Keratinocyte (primary cell): ENCODE measurements at regions not wholly inside any gene's neighbourhood (a gene's known extent, or its start where the extent isn't known, plus 50 kb on each side); places are given as distances from the start of the nearest gene placed in this dataset.

Source experiments
- DNase-seq: peaks from one replicate; pipeline ENCODE4 v3.0.0-alpha.2; 2011; ENCODE audit warnings: low read depth, missing footprints, low spot score
- FAIRE-seq: peaks from 2 replicates; lab custom pipeline; 2011; peaks lifted over from hg19 to GRCh38; lab: Jason Lieb, UNC
- H2AFZ ChIP-seq: 2 replicates; pipeline ENCODE4 v1.6.0; 2012; ENCODE audit warnings: low read length, control low read depth, inconsistent platforms; ENCODE audit not compliant: control insufficient read depth
- H3K27ac ChIP-seq: 2 replicates; pipeline ENCODE4 v1.5.1; 2011; ENCODE audit warnings: low read length; ENCODE audit not compliant: control insufficient read depth, insufficient read depth
- H3K27me3 ChIP-seq: 3 replicates; pipeline ENCODE4 v1.6.0; 2011; ENCODE audit warnings: low read length; ENCODE audit not compliant: control insufficient read depth, insufficient read depth; ENCODE audit errors: extremely low read depth
- H3K36me3 ChIP-seq, 2 experiments: 2 replicates in 1 of 2; 3 replicates in 1 of 2; pipeline ENCODE4 v1.5.1; 2011; ENCODE audit warnings: low read length in 2 of 2, mild to moderate bottlenecking in 1 of 2; ENCODE audit not compliant: control insufficient read depth in 2 of 2, insufficient read depth in 2 of 2; ENCODE audit errors: extremely low read depth in 1 of 2
- H3K4me1 ChIP-seq: 3 replicates; pipeline ENCODE4 v1.5.1; 2011; ENCODE audit warnings: low read length; ENCODE audit not compliant: control insufficient read depth, insufficient read depth; ENCODE audit errors: extremely low read depth
- H3K4me2 ChIP-seq: 3 replicates; pipeline ENCODE4 v1.6.0; 2011; ENCODE audit warnings: low read depth, low read length; ENCODE audit not compliant: control insufficient read depth, insufficient read depth; ENCODE audit errors: extremely low read depth
- H3K4me3 ChIP-seq, 3 experiments: fragments of 200-600 bp in 1 of 3; sonication (generic) in 1 of 3; 2 replicates in 2 of 3; 3 replicates in 1 of 3; pipeline ENCODE4 v1.5.1; 2011 to 2016; ENCODE audit warnings: low read length in 3 of 3, mild to moderate bottlenecking in 3 of 3, control low read depth in 2 of 3, inconsistent platforms in 1 of 3, low read depth in 1 of 3, mixed read lengths in 1 of 3, mixed run types in 1 of 3, moderate library complexity in 1 of 3; ENCODE audit not compliant: control insufficient read depth in 2 of 3, insufficient read depth in 2 of 3; ENCODE audit errors: extremely low read depth in 1 of 3
- H3K79me2 ChIP-seq: 2 replicates; pipeline ENCODE4 v1.6.0; 2012; ENCODE audit warnings: low read length; ENCODE audit not compliant: control insufficient read depth, insufficient read depth
- H3K9ac ChIP-seq: 3 replicates; pipeline ENCODE4 v1.6.0; 2011; ENCODE audit warnings: low read length; ENCODE audit not compliant: control insufficient read depth, insufficient read depth; ENCODE audit errors: extremely low read depth
- H3K9me1 ChIP-seq: 3 replicates; pipeline ENCODE4 v1.6.0; 2011; ENCODE audit warnings: low read length; ENCODE audit not compliant: control insufficient read depth, insufficient read depth; ENCODE audit errors: extremely low read depth
- H3K9me3 ChIP-seq: 2 replicates; pipeline ENCODE4 v1.5.1; 2012; ENCODE audit warnings: low read depth, low read length; ENCODE audit not compliant: control insufficient read depth
- H4K20me1 ChIP-seq: 3 replicates; pipeline ENCODE4 v1.6.0; 2011; ENCODE audit warnings: low read length; ENCODE audit not compliant: control insufficient read depth, insufficient read depth; ENCODE audit errors: extremely low read depth
- EZH2 ChIP-seq: IDR thresholded peaks from one replicate; pipeline ENCODE4 v1.6.1; 2012; ENCODE audit warnings: inconsistent platforms, mild to moderate bottlenecking, low read length, moderate library complexity
- dilution Hi-C: fragments of 300-500 bp; cut with MboI; formaldehyde crosslinking; loops from one replicate; pipeline ENCODE4 v1.7.0; 2020; ENCODE audit warnings: low sequenced_read_pairs; ENCODE audit not compliant: extremely low pct_ligation_motif_present
- TF ChIP-seq, protein P1 (sequence below), 3 experiments: IDR thresholded peaks in 1 of 3; conservative IDR thresholded peaks in 1 of 3; optimal IDR thresholded peaks in 1 of 3; 2 replicates in 2 of 3; 3 replicates in 1 of 3; pipeline versions ENCODE3 to v1.5.1; 2011; ENCODE audit warnings: low read length in 3 of 3, mild to moderate bottlenecking in 3 of 3, moderate library complexity in 2 of 3, control low read depth in 1 of 3, inconsistent platforms in 1 of 3; ENCODE audit not compliant: insufficient read depth in 2 of 3; ENCODE audit errors: extremely low read depth in 1 of 3

DNA sequence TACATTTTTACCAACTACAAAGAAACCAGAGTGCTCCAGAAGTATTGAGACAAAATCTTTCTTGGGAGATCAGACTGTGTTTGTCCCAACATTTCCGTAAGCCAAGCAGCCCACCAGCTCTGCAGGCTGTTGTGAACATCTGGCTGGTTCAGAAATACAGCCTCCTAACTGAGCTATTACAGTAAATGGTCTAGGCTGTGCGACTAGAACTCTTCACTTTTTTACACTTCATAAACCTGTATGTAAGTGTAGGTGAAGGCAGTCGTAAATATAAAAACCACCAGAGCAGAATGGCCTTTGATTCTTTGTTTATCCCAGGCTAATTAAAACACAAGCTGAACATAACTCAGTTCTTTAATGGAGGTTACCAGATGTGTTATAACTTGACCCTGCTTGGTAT is 235.3 kb downstream of the ARRDC4 start:
- Histone ChIP-seq H3K9ac (no peak overlapping the region), H3K9me1 (no peaks in the 10 kb centered on the region), H3K4me1 (no peaks in the 10 kb centered on the region), H3K9me3 (no peaks in the 10 kb centered on the region), H2AFZ (no peak overlapping the region), H3K36me3 (no peaks in the 10 kb centered on the region), H3K27me3 (no peaks in the 10 kb centered on the region), H4K20me1 (no peaks in the 10 kb centered on the region), H3K4me2 (no peak overlapping the region), H3K79me2 (no peaks in the 10 kb centered on the region), H3K27ac (no peak overlapping the region), H3K4me3 (no peak overlapping the region)
- FAIRE-seq (no peak), DNase-seq (no peak)
- TF ChIP-seq EZH2: no peak
- TF ChIP-seq, protein P1, sequence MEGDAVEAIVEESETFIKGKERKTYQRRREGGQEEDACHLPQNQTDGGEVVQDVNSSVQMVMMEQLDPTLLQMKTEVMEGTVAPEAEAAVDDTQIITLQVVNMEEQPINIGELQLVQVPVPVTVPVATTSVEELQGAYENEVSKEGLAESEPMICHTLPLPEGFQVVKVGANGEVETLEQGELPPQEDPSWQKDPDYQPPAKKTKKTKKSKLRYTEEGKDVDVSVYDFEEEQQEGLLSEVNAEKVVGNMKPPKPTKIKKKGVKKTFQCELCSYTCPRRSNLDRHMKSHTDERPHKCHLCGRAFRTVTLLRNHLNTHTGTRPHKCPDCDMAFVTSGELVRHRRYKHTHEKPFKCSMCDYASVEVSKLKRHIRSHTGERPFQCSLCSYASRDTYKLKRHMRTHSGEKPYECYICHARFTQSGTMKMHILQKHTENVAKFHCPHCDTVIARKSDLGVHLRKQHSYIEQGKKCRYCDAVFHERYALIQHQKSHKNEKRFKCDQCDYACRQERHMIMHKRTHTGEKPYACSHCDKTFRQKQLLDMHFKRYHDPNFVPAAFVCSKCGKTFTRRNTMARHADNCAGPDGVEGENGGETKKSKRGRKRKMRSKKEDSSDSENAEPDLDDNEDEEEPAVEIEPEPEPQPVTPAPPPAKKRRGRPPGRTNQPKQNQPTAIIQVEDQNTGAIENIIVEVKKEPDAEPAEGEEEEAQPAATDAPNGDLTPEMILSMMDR (optimal IDR thresholded peaks at IDR 0.05 in 1 of 3, IDR thresholded peaks at IDR 0.05 in 1 of 3, conservative IDR thresholded peaks at IDR 0.05 in 1 of 3; ENCODE audit: extremely low read depth in 1 of 3, insufficient read depth in 2 of 3, low read length in 3 of 3): no peak
- dilution Hi-C loops: no loop called here

DNA sequence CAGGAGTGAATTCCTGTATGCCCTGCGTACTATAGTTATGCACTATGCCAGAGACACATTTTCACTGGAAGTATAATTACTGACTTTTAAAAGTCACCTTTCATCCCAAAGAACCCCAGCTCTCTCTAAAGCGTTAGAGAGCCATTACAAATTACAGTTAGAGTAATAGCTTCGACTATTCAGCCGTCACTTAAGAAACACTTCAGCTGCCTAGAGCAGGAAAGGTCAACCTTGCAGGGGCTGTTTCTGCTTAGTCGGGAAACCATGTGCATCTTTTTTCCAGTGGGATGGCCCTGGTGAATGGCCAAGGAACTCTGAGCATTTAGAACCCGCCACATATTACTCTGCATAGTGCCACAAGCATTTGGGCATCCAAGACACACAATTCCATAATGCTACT is 235.9 kb downstream of the ARRDC4 start:
- Histone ChIP-seq H3K9ac (no peak overlapping the region), H3K36me3 (no peaks in the 10 kb centered on the region), H3K4me1 (no peaks in the 10 kb centered on the region), H3K27me3 (no peaks in the 10 kb centered on the region), H3K9me3 (no peaks in the 10 kb centered on the region), H4K20me1 (no peaks in the 10 kb centered on the region), H3K79me2 (no peaks in the 10 kb centered on the region), H3K27ac (no peak overlapping the region), H3K4me3 (no peak overlapping the region), H2AFZ (no peak overlapping the region), H3K9me1 (no peaks in the 10 kb centered on the region), H3K4me2 (no peak overlapping the region)
- FAIRE-seq (no peak), DNase-seq (no peak)
- dilution Hi-C loops: no loop called here
- TF ChIP-seq, protein P1 (optimal IDR thresholded peaks at IDR 0.05 in 1 of 3, IDR thresholded peaks at IDR 0.05 in 1 of 3, conservative IDR thresholded peaks at IDR 0.05 in 1 of 3; ENCODE audit: extremely low read depth in 1 of 3, insufficient read depth in 2 of 3, low read length in 3 of 3): no peak
- TF ChIP-seq EZH2: no peak
